HG02642 (cell line): ENCODE measurements at regions not wholly inside any gene's neighbourhood (a gene's known extent, or its start where the extent isn't known, plus 50 kb on each side); places are given as distances from the start of the nearest gene placed in this dataset.
"Not testable (repeated sequence)": the region's sequence is repeated elsewhere in the genome, so short reads cannot be mapped to it uniquely, and the experiment has no call there.

ENCODE experiments used
- ATAC-seq: cut with Tn5 transposase; IDR thresholded peaks from one replicate; pipeline ENCODE4 v1.9.1; 2021; ENCODE audit warnings: mild to moderate bottlenecking; ENCODE audit not compliant: unreplicated experiment, poor library complexity

GRCh38 chr9:29213417-29214153 is 1640.3 kb upstream of the C9orf72 start, which contains the start of gene LINGO2:
TSS of gene LINGO2 (minus strand) at chr9:29213601.
- no peak for ATAC-seq

- ATAC-seq, result no peak
Observed at GRCh38 chr9:29214154-29214689, 1640.9 kb upstream of the C9orf72 start.

DNA sequence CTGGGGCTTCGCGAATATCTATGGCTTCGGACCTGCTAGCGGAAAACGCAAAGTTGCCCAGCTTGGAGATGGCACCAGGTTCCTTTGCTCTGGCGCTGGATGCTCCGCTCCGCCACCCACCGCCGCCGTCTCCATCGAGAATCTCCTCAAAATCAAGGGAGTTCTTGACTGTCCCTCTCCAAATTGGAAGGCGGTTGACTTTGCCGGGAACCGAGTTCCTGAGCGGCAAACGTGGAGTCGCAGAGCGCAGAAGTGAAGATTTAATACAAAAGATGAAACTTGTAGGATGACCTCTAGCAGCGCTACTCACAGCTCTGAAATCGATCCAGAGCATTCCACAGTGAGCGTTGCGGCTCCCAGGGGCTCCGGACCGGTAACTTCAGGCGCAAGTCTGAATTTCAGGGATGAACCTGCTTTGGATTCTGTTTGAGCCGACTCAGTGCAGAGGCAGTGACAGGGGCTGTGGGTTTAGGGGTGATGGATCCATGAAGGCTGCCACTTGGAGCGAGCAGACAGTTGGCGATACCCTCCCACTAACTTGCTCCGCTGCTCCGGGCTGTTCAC is 1641.5 kb upstream of the C9orf72 start:
- ATAC-seq, result no peak

GRCh38 chr9:29217966-29218365 is 1644.7 kb upstream of the C9orf72 start:
- ATAC-seq, result no peak

DNA sequence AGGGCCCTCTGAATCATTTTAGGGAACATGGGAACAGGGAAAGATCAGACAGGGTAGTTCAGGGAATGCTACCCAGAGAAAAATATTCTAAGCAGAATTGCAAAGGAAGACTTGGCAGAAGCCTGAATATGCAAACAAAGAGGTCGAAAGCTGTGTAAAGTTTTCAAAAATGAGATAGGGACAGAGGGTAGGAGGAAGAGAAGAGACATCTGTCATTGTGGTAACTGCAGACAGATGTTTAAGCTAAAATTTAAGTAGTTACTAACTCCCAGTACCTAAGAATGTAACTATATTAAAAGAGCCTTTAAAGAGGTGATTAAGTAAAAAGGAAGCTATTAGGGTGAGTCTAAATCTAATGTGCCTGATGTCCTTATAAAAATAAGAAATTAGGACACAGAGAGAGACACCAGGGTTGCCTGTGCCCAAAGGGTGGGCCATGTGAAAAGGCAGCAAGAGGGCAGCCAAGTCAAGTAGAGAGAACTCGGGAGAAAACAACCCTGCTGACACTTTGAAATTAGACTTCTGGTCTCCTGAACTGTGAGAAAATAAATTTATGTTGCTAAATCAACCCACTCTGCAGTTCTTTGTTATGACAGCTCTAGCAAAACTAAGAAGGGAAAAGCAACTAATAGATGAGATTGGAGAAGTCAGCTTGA is 1647.4 kb upstream of the C9orf72 start:
- ATAC-seq, result no peak

DNA sequence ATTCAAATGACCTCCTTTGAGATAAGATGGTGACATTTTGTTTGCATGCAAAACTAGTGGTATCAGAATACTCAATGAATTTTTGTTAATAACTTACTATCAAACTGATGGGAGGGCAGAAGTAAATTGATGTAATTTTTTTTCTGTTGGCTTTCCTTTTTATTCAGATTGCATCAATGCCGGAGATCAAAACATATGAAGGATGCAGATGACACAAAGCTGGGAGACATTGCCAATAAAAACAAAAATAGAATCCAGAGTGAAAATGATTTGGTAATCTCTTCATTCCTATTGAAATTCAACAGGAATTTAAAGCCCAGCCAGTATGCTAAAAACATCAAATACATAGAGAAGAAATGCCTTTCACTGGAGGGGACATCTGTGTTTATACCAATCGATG is 1655.3 kb upstream of the C9orf72 start:
- ATAC-seq, result no peak

DNA sequence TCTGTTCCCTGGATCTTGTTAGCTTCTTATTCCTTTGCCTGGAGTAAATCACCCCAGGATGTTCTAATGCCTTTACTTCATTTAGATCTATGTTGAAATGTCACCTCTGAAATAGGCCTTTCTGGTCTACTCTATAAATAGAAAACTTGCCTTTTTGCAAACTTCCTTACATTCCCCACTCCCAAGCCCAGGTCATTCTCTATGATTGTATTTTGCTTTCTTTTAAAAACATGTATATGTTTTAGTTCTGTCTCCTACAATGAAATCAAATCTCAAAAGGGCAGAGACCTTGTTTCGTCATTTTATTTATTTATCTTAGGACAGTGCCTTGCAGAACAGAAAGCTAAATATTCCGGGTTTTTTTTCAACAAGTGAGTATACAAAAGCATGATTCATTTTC is 1657.7 kb upstream of the C9orf72 start:
- no peak for ATAC-seq

GRCh38 chr9:29233193-29233592 is 1659.9 kb upstream of the C9orf72 start:
- no peak for ATAC-seq

DNA sequence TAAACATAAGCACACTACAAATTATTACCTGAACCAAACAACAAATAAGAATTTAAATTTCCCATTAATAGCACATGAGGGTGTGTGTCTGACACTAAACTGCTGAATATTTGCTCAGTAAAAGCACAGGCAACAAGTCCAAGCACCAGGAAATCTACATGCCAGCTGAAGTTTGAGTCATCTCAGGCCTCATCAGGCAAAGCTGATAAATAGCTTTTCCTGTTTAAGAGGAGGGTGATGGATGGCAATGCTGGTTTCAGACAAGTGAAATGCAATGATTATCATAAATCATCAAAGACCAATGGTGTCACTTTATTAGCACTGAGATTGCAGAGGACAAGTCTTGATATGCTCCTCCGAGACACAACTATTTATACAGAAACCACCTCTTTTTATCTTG is 1668.0 kb upstream of the C9orf72 start:
- no peak for ATAC-seq

DNA sequence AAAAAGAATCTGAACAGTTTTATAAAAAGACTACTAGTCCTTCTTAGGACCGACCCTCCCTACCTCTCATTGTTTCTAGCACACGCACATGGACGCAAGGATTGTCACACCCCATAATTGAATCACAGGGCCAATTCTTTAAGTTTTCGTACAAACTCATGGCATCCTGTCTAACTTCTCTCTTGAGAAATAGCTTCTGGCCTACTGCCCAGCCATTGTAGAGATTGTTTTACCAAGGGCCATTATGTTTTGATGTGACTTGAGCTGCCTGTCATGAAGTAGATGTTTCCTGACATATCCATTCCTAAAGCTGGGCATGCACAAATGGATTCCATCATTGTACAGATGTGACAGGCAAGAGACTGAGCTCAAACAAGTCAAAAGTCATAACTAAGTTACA is 1672.1 kb upstream of the C9orf72 start:
- ATAC-seq, result no peak

DNA sequence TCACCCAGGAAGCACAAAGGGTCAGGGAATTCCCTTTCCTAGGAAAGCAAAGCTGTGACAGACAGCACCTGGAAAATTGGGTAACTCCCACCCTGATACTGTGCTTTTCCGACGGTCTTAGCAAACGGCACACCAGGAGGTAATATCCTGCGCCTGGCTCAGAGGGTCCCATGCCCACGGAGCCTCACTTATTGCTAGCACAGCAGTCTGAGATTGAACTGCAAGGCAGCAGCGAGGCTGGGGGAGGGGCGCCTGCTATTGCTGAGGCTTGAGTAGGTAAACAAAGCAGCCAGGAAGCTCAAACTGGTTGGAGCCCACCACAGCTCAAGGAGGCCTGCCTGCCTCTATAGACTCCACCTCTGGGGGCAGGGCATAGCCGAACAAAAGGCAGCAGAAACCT is 1697.1 kb upstream of the C9orf72 start:
- not testable (repeated sequence) for ATAC-seq

DNA sequence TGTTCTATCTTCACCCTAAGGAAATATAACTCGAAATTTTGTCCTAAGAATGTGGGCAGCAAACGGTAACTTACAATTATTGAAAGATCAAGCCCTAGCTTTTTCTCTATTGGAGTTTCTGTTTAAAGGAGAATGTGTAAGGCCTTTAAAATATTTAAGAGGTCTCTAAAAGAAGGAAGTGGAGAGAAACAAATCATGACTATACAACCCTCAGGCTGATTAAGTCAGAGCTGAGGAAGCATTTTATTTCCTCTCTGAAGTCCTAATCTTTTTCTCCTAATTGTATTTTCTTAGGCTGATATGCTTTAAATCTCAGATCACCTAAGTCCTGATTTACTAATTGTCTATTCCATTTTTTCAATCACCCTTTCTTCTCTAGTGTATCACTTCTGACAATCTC is 1708.8 kb upstream of the C9orf72 start:
- no peak for ATAC-seq

DNA sequence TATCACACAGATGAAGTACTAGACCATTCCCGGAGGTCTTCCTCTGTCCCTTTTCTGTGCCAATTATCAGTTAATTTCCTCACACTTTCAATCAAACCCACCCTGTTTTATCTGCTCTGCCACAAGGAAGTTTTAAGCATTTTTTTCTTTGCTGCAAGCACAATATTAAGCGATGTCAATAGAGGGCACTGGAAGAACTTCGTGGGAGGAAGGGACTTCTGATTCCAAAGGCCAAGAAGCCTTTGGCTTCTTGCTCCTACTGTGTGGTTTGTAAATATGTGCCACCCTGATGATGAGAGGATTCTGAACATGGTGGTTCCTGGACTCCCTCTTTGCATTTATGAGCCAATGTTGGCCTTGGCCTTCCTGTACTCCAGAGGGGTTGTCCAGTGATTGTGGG is 1712.5 kb upstream of the C9orf72 start:
- ATAC-seq, result no peak

DNA sequence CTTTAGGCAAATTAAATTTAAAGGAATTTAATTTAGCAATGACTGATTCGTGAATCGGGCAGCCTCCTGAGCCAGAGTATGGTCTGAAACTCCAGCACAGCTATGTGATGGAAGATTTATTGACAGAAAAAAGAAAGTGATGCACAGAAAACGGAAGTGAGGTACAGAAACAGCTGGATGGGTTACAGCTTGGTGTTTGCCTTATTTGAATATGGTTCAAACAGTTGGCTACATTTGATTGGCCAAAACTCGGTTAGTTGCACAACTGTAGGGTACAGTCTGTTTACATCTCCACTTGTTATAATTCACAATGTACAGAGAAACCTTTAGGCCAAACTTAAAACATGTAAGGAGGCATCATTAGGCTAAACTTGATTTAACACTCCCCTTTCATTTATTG is 1716.1 kb upstream of the C9orf72 start:
- ATAC-seq, result no peak

- ATAC-seq, result no peak
Observed at GRCh38 chr9:29290516-29290915, 1717.2 kb upstream of the C9orf72 start.

DNA sequence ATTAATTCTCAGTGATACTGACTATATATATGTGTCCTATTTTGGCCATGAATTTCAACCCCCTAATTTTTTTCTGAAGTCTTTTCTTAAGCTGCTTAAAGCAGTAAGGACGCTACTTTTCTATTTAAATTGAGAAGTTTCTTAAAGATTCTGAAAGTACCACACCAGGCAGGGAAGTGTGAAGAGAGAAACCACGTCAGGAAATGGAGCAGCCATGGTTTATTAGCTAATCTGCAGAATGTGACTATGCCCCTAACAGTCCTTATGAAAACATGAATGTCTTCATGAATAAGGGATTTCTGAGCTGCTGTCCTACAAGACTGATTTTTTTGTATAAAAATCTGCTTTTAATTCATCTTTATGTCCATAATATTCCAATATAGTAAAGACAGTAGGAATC is 1724.3 kb upstream of the C9orf72 start:
- no peak for ATAC-seq

DNA sequence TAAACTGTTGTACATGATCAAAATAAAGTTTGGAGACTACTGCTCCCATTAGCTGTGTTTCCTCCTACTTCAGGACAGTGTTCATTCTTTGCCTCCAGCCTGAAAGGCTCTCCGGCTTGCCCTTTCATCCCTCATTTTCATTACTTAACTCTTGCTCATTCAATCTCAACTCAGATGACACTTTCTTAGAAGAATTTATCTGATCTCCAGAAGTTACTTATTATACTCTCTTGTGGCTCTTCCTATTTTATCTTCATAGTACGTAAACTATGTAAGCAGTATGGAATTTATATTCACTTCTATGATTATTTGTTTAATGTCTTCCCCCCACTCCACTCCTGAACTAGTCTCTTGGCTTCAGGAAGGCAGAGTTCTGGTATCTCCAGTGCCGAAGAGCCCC is 1737.9 kb upstream of the C9orf72 start:
- ATAC-seq, result no peak

- no peak for ATAC-seq
Observed at GRCh38 chr9:29312327-29312726, 1739.0 kb upstream of the C9orf72 start.

DNA sequence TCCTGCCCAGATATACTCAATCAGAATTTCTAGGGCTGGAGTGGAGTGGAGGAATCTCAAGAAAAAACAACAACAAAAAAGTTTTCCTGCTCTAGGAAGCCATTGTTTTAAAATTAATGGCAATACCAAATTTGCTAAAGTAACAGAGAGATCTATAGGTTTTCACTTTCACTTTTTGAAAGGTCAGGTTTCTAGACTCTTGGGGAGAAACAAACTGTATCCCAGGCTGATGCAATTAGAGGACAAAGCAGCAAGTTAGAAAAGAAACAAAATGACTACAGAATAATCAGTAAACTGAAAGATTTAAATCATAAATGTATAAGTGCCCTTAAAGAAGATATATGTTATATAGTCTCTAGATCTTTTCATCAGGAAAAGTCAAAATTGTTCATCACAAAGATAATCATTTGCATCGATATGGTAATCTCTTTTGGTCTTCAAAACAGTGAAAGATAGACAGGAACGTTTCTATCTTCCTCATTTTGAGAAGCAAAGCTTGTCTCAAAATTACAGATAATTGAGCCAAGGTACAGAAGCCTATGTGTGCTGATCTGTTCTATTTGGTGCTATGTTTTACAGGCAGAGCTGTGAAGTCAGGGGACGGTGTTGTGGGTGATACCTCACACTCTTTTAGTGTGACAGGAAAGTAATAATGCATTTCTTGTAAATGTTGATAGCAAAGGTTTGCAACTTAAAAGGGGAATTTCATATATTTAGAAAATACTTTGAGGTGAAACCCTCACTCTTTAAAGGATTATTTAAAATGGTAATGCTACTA is 1746.6 kb upstream of the C9orf72 start:
- ATAC-seq, result no peak

GRCh38 chr9:29322240-29322639 is 1749.0 kb upstream of the C9orf72 start:
- peak; percentile 52 for ATAC-seq

DNA sequence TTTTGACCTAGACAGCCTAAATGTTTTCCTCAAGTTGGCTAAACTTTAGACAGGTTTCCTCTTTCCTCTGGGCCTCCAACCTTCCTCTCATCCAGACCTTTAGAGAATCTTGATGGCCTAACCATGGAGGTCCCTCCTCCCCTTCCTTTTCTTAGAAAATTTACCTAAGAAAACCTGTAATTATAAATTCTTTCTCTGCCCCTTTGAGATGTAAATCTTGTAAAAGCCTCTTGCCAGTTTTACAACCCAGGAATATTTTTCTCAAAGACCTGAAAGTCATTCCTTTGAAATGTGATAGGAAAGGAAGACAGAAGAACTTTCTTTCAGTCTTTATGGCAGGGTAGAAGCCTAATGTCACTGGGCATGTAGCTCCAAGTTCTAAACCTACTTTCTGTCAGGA is 1752.6 kb upstream of the C9orf72 start:
- ATAC-seq, result no peak
